CD4-positive, alpha-beta T cell treated with Interleukin-2 at 100 ng/mL for 4 hours (primary cell): ENCODE measurements at regions not wholly inside any gene's neighbourhood (a gene's known extent, or its start where the extent isn't known, plus 50 kb on each side); places are given as distances from the start of the nearest gene placed in this dataset.
"Not testable (repeated sequence)": the region's sequence is repeated elsewhere in the genome, so short reads cannot be mapped to it uniquely, and the experiment has no call there.

Experiments
- DNase-seq: peaks from one replicate; pipeline ENCODE4 v3.0.0-alpha.2; 2020; ENCODE audit warnings: low spot score

DNA sequence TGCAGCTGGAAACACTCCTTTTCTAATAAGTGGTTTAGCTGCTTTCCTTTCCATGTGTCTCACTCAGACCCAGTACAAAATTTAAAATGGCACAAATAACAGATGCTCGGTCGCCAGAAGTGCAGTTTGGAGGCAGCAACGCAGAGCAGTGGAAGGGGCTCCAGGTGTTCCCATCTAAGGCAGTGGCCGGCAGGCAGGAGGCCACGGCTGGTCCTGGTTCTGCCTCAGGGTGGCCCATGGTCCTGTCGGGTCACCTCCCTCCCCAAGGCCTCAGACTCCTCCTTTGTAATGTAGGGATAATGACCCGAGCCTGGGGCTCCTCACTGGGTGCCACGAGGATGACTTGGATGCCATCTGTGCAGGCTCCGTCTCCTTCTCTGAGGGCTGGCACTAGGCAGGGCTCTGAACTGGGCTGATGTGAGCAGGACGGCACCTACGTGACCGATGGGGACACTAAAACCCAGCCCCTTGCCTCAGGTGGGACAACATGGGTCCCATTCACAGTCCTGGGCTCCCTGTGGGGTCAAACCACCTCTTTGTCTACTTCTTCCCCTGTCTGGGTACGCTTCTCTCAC lies 80.9 kb upstream of the SLC66A3 start:
- DNase-seq = no peak

DNA sequence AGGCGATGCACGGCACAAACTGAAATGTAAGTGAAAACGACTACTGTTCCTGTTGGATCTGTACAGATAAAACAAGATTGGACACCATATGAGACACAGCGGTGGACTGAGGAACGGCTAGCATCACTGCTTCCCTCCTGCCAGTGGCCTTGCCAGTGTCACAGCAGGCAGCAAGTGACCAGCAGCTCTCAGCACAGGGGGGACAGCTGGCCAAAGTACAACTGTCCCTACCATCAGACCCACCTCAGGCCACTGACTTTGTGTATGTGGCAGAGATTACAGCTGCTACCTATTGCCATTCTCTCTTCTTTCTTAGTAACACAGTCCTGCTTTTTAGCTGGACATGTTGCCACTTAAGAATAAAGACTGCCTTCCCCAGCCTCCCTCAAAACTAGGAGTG lies 80.0 kb upstream of the SLC66A3 start:
- DNase-seq = no peak

DNA sequence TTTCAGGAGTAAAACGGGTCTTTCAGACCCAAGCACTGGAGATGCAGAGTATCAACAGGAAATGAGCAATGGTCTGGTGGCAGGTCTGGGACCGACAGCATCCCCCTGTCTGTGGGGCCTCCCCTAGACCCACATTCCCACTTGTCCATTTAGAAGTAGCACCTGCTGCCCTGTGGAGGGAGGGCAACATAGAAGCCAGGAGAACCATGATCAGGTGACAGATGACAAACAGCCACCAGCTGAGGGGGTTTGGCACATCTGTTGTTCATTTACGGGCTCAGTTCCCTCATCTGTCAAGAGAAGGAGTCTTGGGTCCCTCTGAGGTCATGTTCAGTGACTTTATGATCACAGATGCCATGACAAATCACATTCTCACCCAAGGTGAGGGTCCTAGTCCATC lies 77.9 kb upstream of the SLC66A3 start:
- DNase-seq = no peak

DNA sequence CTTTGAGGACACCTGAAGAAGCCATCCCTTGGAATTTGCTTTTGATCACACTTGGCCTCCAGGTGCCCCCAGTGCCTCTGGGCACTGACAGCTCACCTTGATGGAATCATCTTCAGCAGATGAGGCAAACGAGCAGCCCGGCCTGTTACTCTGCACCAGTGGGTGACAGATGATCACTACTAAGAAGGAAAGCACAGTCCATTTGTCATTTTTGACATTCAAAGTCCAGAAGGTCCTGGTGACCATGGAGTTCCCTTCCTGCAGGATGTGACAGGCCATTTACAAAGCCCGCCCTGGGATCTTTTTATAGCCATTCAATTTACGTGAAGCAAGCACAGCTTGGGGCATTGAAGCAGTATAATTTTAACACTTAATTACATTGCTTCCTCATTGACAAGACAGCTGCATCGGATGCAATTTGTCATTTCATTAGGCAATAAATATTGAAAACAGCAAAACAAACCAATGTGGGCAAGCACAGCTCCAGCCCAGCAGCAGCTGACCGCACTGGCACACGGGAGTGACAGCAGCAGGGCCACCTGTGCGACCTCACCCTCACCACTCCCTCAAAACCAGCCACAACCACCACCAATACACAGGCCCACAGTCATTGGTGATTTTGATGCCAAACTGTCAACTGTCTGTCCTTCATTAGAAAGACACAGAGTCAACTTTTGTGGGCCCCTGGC lies 76.0 kb upstream of the SLC66A3 start:
- DNase-seq = no peak

DNA sequence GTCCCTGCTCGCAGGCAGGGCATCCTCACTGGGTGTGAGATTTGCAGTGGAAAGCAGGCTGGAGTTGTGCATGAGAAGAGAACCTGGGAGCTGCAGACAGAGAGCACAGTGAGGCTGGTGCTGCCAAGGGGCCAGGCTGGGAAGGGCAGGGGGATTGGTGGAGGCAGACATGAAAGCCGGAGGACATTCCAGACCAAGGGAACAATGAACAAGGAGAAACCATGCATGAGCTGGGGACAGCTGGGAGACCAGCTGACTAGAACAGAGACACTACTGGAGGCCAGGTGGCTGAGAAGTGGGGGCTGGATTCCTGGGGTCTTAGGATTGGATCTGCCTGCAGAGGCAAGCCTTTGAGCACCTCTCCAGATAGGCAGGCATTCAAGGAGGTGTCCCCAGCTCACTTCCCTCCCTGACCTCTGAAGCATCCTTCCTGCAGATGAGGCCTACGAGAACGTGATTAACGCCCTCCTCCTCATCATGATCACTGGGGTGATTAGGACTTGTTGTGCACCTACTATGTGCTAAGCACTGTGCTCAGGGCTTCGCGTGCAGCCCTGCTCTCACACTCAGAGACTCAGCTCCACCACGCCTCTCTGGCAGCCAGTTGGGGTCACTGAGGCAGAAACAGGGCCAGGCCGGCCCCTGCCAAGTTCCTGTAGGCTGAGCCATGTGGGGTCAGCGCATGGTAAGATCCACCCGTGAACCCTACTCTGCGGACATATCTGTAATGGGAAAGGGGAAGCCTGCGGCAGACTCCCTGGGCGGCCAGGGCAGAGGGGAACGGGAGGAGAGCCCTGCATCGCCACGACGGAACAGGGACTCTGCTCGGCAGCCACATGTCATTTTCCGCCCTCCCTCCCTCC lies 74.8 kb upstream of the SLC66A3 start:
- no peak for DNase-seq

DNA sequence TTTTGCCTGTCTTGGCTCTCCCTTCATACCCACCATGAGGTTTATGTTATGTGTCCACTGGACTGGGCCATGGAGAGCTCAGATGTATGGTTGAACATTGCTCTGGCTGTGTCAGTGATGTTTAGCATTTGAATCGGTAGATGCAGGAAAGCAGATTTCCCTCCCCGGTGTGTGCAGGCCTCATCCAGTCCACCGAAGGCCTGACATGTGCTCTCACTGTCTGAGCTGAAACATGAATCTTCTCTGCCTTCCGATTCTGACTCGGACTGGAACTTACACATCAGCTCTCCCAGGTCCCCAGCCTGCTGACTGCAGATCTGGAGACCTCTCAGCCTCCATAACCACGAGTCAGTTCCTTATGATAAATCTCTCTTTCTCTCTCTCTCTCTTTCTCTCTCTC lies 72.4 kb upstream of the SLC66A3 start:
- no peak for DNase-seq

DNA sequence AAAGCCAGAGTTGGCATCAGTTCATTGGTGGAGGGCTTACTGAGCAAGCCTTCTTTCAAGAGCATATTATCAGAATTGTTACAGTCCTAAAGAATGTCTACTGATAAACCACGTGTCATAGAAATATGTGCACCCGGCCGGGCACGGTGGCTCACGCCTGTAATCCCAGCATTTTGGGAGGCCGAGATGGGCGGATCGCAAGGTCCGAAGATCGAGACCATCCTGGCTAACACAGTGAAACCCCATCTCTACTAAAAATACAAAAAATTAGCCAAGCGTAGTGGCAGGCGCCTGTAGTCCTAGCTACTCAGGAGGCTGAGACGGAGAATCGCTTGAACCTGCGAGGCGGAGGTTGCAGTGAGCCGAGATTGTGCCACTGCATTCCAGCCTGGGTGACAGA lies 66.4 kb upstream of the SLC66A3 start:
- DNase-seq = not testable (repeated sequence)

DNA sequence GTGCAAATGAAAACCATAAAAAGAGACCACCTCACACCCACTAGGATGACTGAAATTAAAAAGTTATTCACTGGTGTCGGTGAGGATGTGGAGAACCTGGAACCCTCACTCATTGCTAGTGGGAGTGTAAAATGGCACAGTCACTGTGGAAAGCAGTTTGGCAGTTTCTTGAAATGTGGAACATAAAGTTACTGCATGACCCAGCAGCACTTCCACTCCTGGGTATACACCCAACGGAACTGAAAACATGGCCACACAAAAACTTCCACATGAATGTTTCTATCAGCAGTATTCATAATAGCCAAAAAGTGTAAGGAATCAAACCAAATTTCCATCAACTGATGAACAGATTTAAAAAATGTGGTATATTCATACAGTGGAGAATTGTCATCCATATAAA lies 65.1 kb upstream of the SLC66A3 start:
- DNase-seq = no peak

DNA sequence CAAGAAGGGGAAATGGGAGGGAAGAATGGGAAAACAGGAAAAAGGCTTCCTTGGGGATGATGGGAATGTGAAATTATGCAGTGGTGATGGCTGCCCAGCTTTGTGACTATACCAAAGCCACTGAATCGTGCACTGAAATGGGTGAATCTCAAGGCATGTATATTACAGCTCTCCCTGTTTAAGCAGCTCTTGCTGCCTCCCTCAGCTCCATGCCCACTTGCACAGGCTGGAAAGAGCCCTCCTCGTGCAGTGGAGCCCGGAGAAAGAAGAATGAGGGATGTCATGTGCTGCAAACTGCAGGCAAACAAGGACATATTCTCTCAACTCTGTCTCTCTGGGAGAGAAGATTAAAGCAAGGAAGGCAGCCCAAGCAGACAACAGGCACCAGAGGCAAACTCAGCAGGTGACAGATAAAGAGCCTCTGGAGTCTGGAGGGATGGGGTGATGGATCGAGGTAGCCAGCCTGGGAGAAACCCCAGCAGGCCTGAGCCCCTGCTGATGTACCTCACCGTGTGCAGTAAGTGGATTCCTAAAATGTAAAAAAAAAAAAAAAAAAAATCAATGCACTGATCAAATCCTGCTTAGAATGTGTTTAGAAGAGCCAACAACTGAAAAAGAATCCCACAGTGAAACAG lies 62.4 kb upstream of the SLC66A3 start:
- no peak for DNase-seq

DNA sequence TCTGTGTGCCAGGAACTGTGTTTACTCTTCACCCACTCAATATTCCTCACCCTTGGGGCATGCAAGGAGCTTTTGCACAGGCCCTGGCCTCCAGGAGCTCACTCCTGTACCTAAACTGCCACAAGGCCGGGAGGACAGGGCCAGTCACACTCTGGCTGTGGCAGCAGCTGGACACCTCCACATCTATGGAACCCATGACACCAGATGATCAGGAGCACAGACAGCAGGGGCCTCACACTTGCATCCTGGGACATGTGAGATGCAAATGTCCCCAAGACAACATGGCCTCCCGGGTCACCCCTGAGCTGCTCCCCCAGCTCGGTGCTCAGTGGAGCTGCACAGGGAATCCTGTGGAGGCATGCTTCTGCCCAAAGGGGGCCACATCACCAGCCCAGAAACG lies 61.8 kb upstream of the SLC66A3 start:
- no peak for DNase-seq

DNA sequence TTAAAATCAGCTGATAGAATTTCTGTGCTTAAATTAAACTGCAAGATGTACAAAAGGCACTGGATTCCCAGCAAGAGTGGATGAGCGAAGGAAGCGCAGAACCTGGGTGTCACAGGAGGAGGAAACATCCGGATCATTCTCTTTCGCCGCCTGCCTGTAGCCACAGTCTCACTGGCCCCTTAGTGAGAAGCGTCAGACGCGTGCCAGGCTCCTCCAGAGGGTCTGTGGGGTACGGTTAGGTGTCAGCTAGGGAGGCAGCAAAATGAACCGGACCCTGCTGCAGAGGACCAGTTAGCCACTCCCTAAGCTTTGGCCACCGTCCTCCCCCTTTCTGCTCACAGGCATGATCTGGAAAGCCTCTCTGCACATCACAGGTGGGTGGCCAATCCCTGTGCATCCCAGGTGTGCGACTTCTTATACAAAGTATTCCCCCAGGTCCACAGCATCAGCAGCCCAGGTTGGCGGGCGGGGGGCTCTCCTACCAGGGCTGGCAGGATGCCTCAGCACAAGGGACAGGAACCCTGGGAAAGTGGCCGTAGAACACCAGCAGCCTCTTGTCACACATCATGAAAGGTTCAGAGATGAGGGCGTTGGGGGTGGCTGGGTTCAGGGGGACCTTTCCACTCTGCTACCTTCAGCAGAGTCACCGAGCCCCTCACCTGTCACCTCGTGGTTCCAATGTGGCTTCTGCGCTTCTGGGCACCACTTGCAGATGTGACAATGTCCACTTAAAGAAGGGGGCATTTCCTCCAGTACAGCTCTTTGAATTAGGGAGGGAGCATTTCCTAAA lies 61.1 kb upstream of the SLC66A3 start:
- no peak for DNase-seq

DNA sequence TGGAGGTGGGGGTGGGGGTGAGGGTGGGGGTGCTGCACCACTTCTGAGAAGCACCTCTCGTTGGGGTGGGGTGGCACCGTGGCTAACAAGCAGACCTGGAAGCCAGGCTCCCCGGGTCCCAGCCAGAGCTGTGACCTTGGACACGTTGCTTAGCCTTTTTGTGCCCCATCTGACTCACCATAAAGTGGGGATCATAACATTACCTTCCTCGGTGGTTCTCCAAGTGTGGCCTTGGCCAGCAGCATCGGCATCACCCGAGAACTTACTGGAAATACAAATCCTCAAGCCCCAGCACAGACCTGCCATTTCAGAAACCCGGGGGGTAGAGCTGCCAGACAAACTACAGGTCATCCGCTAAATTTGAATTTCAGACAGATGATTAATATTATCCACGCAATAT lies 58.7 kb upstream of the SLC66A3 start:
- DNase-seq = no peak

DNA sequence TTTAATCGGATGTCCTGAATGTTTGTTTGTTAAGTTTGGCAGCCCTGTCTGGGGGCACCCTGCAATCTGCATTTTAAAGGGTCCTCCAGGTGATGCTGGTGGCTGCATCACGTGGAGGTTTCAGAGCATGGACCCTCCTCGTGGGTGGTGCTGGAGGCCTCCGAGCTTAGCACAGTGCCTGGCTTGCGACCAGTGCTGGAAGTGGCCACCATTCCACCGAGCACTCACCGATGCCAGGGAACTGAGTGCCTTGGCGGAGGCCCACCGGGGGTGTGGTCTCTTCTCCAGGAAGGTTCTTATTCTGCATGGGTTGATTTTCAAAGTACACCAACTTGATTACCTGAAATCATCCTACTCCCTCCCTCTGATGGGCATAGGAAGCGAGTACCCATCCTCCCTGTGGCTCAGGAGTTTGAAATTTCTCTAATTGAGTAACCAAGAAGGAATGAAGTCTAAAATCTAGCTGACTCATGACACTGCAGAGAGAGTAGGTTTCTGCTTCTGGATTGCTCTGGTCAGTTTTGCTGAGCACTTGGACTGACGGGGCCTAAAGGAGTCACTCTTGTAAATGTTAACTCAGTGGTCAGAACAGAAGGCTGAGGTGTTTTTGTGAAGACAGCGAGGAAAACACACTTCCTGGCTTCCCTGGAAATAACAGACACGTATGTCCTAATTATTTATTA lies 58.1 kb upstream of the SLC66A3 start:
- DNase-seq = no peak

DNA sequence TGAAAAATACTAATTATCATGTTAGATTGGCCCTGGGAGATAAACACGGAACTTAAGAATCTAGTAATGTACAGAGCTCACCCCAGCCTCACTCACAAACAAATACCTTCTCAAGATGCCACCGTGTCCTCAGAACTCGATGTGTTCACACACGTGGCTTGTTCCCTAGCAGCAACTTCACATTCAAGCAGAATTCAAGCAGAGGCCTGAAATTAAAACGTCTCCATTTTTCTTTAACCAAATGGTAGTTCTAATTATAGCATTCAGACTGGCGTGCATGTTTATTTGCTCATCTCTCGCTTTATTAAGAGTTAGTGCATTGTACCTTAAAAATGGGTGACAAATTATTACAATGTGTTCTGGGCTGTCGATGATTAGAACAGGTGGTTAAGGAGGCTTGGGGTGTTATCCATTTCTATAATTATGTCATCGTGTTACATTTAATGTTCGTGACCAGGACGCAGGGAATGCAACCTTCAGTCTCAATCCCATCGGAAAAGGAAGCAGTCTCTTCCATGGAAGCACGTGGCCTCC lies 57.3 kb upstream of the SLC66A3 start:
- DNase-seq = no peak

DNA sequence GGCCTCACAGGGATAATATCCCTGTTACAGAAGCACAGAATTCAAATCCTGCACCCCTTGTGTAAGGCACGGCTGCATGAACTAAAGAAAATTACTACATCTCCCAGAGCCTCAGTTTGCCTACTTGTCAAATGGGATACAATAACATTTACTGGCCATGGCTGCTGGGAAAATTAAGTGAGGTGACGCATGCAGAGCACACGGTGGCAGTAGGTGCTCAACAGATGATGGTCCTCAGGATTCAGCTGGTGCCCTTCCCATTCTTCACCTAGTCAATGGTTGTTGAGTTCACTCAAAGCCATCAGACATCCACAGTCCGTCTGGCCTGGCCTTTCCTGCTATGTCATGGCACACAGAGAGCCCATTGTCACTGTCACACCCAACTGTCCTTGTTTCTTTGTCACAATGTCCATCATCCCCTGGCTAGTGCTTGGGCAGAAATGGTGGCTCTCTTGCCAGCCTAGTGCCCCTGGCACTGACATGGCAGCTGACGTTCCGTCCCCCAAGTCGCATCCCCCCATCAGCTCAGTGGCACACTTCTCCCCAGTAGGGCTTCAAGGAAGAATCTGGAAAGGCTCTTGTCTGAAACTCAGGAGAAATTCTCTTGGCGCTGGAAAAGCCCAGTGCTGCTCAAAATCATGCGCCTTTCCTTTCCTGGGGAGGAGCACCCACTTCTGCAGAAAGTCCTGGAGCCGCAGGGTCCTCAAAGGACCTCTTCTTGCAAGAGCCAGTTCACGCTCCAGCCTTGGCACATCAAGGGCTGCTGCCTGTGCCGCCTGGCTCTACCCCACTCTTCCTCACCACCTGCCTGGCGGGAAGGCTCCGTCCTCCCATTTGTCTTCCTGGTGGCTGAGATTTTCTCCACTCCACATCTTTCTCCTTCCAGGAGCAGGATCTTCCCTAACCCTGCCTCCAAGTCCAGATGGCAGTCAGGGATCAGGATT lies 55.9 kb upstream of the SLC66A3 start:
- DNase-seq = no peak

DNA sequence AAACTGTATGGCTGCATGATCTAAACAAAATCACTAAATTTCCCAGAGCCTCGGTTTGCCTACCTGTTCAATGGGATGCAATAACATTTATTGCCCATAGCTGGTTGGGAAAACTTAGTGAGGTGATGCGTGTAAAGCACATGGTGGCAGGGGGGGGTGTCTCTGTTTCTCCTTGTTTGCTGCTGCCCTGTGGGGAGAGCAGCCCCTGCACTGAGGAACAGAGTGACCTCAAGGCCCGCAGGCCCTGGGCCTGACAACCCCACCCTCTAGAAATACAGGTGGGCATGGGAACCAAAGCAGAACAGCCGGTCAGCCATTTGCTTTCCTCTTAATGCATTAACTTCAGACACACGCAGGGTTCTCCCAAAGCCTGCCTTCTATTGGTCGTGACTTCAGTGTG lies 55.1 kb upstream of the SLC66A3 start:
- no peak for DNase-seq

DNA sequence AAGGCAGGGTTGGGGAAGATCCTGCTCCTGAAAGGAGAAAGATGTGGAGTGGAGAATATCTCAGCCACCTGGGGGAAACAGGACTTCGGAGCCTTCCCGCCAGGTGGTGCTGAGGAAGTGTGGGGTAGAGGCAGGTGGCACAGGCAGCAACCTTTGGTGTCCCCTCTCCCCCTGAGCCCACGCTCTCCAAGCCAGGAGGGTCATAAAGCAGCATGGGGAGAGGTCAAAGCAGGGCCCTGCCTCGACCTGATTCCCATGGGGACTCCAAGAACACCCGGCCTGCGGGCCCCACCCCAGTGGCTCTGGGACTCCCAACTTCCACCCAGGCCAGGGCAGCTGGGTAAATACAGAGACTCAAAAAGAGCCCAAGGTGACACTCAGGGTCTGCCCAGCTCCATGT lies 54.3 kb upstream of the SLC66A3 start:
- DNase-seq = no peak

DNA sequence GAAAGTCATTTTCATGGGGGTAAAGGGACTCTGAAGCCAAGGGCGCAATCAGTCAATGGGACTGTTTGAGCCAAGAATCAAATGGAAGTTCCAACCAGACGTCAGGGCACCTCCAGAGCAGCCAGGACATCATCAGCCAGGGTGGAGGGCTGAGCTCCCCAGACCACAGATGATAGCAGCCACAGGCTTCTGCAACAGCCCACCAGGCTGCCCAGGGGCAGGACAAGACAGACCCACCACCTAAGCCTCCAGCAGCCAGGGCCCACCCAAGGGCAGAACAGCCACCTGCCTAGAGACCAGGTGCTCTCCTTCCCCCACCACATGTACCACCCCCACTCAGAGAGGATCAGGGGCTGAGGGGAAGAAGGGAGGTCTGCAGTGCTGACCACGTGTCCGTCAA lies 53.8 kb upstream of the SLC66A3 start:
- no peak for DNase-seq

DNA sequence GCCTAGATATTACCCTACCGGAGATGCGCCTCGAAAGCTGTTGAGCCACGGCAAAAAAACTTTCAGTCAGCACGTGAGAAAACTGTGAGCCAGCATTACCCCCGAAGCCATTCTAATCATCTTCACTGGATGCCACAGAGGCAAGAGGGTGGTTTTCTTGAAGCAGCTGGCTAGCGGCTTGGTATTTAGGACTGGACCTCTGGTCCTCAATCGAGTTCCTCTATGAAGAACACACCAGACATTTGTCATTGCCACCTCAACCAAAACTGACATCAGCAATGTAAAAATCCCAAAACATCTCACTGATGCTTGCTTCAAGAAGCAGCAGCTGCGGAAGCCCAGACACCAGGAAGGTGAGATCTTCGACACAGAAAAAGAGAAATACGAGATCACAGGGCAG lies 52.8 kb upstream of the SLC66A3 start:
- no peak for DNase-seq
